ENCODE measurements at regions not wholly inside any gene's neighbourhood (a gene's known extent, or its start where the extent isn't known, plus 50 kb on each side); places are given as distances from the start of the nearest gene placed in this dataset.

DNA sequence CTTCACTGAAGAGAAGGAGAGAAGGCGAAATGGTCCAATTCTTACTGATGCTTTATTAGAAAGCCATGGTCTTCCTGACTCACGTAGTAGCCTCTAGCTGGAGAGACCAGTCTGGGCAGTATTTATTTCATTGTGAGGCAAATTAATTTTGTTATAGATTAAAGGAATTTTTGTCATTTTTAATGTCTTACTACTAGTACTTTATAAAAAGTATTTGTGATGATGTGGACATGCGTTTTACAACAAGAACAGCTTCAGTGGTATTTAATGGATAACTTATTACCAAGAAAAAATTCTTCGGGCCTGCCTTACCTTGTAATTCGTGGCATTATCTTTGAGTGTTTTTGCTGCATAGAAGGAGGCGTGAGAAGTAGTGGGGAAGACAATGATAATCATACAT, 339.4 kb upstream of the SHH start:
- TF ChIP-seq, protein P1, sequence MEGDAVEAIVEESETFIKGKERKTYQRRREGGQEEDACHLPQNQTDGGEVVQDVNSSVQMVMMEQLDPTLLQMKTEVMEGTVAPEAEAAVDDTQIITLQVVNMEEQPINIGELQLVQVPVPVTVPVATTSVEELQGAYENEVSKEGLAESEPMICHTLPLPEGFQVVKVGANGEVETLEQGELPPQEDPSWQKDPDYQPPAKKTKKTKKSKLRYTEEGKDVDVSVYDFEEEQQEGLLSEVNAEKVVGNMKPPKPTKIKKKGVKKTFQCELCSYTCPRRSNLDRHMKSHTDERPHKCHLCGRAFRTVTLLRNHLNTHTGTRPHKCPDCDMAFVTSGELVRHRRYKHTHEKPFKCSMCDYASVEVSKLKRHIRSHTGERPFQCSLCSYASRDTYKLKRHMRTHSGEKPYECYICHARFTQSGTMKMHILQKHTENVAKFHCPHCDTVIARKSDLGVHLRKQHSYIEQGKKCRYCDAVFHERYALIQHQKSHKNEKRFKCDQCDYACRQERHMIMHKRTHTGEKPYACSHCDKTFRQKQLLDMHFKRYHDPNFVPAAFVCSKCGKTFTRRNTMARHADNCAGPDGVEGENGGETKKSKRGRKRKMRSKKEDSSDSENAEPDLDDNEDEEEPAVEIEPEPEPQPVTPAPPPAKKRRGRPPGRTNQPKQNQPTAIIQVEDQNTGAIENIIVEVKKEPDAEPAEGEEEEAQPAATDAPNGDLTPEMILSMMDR (IDR thresholded peaks at IDR 0.05), result no peak
- TF ChIP-seq EZH2 (IDR thresholded peaks at IDR 0.05; ENCODE audit: borderline replicate concordance, insufficient read depth, low read depth, low read length, poor library complexity, severe bottlenecking), result no peak

Measured in B cell (primary cell).